ENCODE measurements at regions not wholly inside any gene's neighbourhood (a gene's known extent, or its start where the extent isn't known, plus 50 kb on each side); places are given as distances from the start of the nearest gene placed in this dataset.
A peak's percentile ranks its signal among the peaks of the same experiment; 100 is the strongest.

DNA sequence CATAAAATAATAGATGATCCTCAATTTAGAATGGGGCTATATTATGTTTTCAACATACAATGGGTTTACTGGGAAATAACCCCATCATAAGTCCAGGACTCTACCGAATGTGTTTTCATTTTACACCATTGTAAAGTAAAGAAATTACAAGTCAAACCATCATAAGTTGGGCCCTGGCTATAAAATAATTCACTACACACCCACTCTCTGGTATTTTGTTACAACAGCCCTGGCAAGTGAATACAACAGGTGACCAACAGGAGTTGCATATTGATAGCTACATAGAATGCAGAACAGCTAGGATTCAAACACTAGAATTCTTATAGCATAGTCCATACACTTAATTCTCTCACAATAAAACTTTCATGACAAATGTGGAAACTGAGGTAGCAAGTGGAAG, 673.0 kb upstream of the CA10 start:
- no peak for DNase-seq

DNA sequence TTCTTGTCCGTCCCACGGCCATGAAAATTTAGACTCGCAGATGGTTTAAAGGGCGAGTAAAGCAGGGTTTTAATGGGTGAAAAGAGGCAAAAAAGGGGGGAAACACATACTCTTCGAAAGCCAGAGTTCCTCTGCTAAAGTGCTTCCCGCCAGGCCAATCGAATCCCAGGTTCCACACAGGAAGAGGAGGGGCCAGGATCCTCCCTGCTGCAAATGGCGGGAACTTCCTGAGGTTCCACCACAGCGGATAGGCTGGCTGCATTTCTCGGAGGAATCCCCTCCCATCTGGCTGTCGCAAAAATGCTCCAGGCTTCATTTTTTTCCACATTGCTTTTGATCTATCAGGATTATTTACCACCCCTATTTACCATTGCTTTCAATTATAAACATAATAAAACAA, 670.1 kb upstream of the CA10 start:
- DNase-seq: peak; percentile 39

GRCh38 chr17:52827526-52827925, 669.0 kb upstream of the CA10 start:
- peak; percentile 5 for DNase-seq

DNA sequence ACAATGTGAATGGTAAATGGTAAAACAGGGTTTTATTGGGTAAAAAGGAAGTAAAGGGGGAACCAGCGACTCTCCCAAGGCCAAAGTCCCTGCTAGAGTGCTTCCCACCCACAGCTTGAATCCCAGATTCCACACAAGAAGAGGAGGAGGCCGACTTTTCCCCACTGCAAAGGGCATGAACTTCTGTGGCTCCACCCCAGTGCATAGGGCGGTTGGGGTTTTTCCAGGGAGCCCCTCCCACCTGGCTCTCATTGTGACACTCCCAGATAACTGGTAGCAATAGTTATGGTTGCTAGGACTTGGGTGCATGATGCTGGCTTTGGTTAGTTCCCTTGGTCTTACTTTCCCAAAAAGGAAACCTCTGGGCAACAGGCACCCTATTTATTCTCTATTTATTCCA, 666.0 kb upstream of the CA10 start:
- DNase-seq: no peak

- no peak for DNase-seq
These were observed 664.6 kb upstream of the CA10 start for GRCh38 chr17:52823155-52823554.

DNA sequence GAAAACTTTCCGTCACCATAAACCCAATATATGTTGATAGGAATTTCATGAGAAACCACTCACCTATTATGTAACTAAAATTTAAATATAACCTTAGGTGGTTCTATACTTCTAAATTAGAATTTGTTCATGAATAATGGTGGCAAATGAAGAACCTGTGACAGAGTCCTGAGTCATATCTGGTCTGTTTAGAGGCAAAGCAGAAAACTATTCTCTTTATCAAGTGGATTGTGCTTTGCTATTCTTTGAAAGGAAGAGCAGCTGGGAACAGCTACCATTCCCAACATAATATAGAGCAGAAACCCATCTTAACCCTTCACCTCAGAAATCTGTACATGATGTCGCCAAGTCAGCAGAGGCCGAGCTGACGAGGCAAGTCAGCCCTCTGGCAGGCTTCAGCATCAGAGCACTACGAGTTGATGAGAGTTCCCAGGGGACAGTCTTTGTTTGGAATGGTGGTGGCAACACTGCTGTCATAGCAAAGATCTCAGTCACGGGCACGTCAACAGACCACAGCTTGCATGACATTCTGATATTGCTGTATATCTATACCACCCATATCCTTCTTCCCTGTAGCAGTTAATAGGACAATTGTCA, 631.9 kb upstream of the CA10 start:
- no peak for DNase-seq

- no peak for DNase-seq
These were observed 631.3 kb upstream of the CA10 start for GRCh38 chr17:52789829-52790228.

DNA sequence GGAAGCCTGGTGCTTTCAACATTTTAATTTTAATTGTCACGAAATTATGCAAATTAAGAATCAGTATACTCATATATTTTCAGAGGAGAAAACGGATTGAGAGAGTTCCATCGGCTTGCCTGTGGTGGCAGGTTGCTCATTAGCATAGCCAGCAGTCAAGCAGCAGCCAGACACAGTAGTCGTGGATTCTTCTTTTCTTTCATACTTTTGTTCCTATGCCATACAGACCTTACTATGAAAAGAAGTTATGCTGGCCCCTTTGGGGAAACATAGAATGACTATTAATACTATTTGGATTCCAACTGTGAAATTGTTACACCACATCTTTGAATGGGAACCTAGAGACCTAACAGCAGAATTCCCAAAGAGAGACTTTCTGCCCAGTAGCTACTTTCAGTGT, 617.7 kb upstream of the CA10 start:
- DNase-seq: no peak

DNA sequence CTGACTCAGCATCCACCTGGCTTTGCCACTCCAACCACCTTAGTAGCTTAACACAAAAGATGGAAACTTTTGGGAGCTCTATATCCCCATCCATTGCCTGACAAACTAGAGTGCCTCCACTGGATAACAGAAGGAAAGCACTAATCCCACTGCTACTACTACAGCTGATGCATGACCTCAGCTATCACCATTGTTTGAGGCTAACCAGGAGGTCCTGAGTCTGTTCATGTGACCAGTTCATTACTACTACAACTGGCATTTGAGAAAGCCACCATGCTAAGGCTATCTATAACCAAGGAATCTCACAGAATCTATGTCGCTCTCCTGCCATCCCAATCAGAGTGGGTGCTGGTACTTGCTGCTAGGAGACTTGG, 604.3 kb upstream of the CA10 start:
- no peak for DNase-seq

GRCh38 chr17:52762147-52762793, 603.8 kb upstream of the CA10 start:
- DNase-seq: no peak

DNA sequence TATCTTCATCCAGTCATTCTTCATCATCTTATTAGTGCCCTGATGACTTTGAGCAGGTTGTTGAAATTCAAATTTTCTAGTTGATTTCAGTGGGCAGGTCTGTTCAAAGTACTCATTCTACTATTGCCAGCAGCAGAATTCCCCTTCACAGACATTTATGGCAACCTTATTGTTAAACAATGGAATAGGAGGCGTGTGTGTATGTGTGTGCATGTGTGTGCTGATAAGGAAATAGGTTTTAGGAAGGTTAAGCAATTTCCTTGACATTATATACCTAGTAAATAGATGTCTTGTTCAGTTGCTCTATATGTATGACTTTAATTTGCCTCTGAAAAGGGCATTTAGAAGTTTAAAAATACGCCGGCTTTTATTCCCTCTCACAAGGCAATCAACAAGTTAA, 601.4 kb upstream of the CA10 start:
- no peak for DNase-seq

DNA sequence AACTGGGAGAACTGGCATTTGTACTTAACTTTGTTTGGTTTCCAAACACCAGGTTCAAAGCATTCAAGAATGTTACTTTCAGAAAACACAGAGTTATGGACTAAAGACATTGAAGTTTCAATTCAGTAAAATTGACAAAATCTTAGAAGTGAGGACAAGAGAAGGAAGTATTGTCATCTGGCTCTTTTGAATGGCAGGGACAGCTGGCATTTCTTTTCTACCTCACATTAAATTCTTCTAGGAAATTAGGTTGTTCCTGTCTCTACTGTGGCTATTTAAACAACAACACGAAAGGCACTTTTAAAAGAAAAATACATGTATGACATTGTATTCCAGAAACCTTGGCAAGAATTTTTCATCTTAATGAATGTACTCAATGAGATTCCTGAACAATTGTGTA, 600.0 kb upstream of the CA10 start:
- no peak for DNase-seq

GRCh38 chr17:52756746-52757145, 598.2 kb upstream of the CA10 start:
- no peak for DNase-seq

- DNase-seq: no peak
These were observed 596.3 kb upstream of the CA10 start for GRCh38 chr17:52754838-52755237.

DNA sequence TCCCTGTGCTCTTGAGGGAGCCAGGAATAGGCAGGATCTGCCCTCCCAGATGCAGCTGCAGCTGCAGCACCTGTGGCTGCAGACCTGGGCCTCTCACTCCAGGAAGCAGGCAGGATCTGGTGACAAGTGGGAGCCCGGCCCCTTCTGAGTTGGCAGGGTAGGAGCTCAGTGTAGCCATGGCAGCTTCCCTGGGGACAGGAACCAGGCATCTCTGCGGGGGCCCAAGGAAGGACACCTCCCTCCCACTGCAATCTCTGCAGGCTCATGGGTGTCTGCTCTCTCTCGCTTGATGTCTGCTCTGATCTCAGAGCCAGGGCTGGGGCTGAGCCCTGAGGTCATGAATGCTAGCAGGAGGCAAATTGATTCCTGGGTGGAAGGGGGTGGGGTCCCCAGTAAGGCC, 592.5 kb upstream of the CA10 start:
- no peak for DNase-seq

DNA sequence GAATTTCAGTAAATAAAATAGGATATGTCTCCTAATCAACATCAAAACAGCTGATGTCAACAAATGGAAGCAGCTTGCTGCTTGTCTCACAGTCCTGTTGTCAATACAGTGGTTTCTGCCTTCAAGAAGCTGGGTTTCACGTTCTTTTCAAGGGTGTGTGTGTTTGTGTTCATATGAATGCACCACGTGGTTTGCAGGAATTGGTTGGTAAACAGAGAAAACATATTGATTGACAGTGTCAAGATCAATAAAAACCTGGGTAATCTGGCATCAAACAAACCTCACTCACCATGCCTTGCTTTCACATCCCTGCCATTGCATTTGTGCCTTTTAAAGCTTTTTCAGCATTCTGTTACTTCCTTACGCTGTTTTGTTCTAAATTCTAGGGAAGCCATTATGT, 585.7 kb upstream of the CA10 start:
- DNase-seq: no peak

- no peak for DNase-seq
These were observed 581.5 kb upstream of the CA10 start for GRCh38 chr17:52740006-52740405.

GRCh38 chr17:52738791-52739190, 580.3 kb upstream of the CA10 start:
- no peak for DNase-seq

DNA sequence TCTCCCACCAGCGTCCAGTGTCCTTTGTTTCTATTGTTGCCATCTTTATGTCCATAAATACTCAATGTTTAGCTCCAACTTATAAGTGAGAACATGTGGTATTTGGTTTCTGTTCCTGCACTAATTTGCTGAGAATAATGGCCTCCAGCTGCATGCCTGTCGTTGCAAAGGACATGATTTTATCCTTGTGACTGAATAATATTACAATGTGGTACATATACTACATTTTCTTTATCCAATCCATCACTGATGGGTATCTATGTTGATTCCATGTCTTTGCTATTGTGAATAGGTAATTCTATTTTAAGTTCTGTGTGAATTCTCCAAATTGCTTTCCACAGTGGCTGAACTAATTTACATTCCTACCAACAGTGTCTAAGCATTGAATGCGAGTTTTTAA, 578.6 kb upstream of the CA10 start:
- DNase-seq: no peak

DNA sequence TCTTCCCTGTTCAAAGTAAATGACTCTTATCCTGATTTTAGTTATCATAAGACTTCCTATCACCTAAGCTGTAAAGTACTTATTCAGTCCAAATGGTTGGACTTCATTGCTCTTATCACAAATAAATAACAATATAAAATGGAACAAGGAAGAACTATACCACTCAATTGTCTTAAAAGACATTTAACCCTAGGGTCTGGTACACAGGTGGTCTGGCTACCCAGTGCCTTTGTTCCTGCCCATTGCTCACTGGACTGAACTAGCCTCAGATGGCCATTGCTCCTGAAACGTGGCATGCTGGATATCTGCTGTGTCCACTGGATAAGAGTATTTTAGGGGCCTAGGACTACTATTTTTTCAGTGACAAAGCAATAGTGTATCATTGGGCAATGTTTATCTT, 574.3 kb upstream of the CA10 start:
- no peak for DNase-seq

- no peak for DNase-seq
These were observed 566.1 kb upstream of the CA10 start for GRCh38 chr17:52724578-52724977.

- no peak for DNase-seq
These were observed 563.4 kb upstream of the CA10 start for GRCh38 chr17:52721910-52722309.

- no peak for DNase-seq
These were observed 551.9 kb upstream of the CA10 start for GRCh38 chr17:52710363-52710901.

DNA sequence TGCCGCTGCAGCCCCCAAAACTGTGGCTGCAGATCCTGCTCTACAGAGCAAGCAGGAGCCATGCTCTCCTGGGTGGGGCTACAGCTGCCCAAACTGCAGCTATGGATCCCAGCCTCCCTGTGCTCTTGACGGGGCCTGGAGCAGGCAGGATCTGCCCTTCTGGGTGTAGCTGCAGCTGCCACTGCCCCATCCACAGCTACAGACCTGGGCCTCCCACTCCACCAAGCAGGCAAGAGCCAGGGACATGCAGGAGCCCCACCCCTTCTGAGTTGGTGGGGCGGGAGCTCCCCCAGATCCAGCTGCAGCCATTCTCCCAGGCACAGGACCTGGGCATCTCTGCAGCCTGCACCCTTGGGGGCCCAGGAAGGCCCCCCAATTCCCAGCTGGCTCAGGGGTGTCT, 551.2 kb upstream of the CA10 start:
- no peak for DNase-seq

- no peak for DNase-seq
These were observed 537.8 kb upstream of the CA10 start for GRCh38 chr17:52696362-52696761.

Measured in RPMI8226 (cell line).